ENCODE measurements at regions not wholly inside any gene's neighbourhood (a gene's known extent, or its start where the extent isn't known, plus 50 kb on each side); places are given as distances from the start of the nearest gene placed in this dataset.

- ATAC-seq, result no peak
- TF ChIP-seq SNAI2 (CRISPR knock-in tag; IDR thresholded peaks at IDR 0.05), result no peak
- no peak for TF ChIP-seq TOX (CRISPR knock-in tag; IDR thresholded peaks at IDR 0.05; ENCODE audit: borderline replicate concordance)
- no peak for TF ChIP-seq TSHZ2 (CRISPR knock-in tag; IDR thresholded peaks at IDR 0.05)
- no peak for TF ChIP-seq ZC3H10 (CRISPR knock-in tag; IDR thresholded peaks at IDR 0.05)
- no peak for TF ChIP-seq TCF4 (CRISPR knock-in tag; IDR thresholded peaks at IDR 0.05; ENCODE audit: borderline replicate concordance)
- no peak for TF ChIP-seq ESRRG (CRISPR knock-in tag; IDR thresholded peaks at IDR 0.05)
- no peak for TF ChIP-seq BACH2 (CRISPR knock-in tag; IDR thresholded peaks at IDR 0.05; ENCODE audit: borderline replicate concordance)
These were observed 179.6 kb downstream of the RFC3 start for GRCh38 chr13:33997574-33997973.

- ATAC-seq, result no peak
These were observed 182.1 kb downstream of the RFC3 start for GRCh38 chr13:33999811-34000605.

GRCh38 chr13:34000955-34001354, 183.0 kb downstream of the RFC3 start:
- TF ChIP-seq CREB5 (CRISPR knock-in tag; IDR thresholded peaks at IDR 0.05; ENCODE audit: low read depth) (no peak), BACH2 (CRISPR knock-in tag; IDR thresholded peaks at IDR 0.05; ENCODE audit: borderline replicate concordance) (no peak), TCF4 (CRISPR knock-in tag; IDR thresholded peaks at IDR 0.05; ENCODE audit: borderline replicate concordance) (no peak), OSR1 (CRISPR knock-in tag; IDR thresholded peaks at IDR 0.05) (no peak), SNAI2 (CRISPR knock-in tag; IDR thresholded peaks at IDR 0.05) (no peak), GLIS3 (CRISPR knock-in tag; IDR thresholded peaks at IDR 0.05) (no peak), ZNF70 (CRISPR knock-in tag; IDR thresholded peaks at IDR 0.05) (no peak), ISL1 (CRISPR knock-in tag; IDR thresholded peaks at IDR 0.05) (no peak), PATZ1 (CRISPR knock-in tag; IDR thresholded peaks at IDR 0.05; ENCODE audit: borderline replicate concordance) (no peak), RARB (CRISPR knock-in tag; IDR thresholded peaks at IDR 0.05) (no peak), CSDC2 (CRISPR knock-in tag; IDR thresholded peaks at IDR 0.05) (no peak), ZNF8 (CRISPR knock-in tag; IDR thresholded peaks at IDR 0.05) (no peak), CSRNP3 (CRISPR knock-in tag; IDR thresholded peaks at IDR 0.05) (no peak), PPARA (CRISPR knock-in tag; IDR thresholded peaks at IDR 0.05; ENCODE audit: borderline replicate concordance) (no peak), ZNF565 (CRISPR knock-in tag; conservative IDR thresholded peaks at IDR 0.05; ENCODE audit: low read depth) (no peak), ESRRG (CRISPR knock-in tag; IDR thresholded peaks at IDR 0.05) (no peak), ZC3H10 (CRISPR knock-in tag; IDR thresholded peaks at IDR 0.05) (no peak)
- no peak for ATAC-seq

More at GRCh38 chr13:33999811-34000605, 182.1 kb downstream of the RFC3 start:
- TF ChIP-seq TSHZ2 (CRISPR knock-in tag; IDR thresholded peaks at IDR 0.05) (no peak), ZC3H10 (CRISPR knock-in tag; IDR thresholded peaks at IDR 0.05) (no peak), TCF4 (CRISPR knock-in tag; IDR thresholded peaks at IDR 0.05; ENCODE audit: borderline replicate concordance) (no peak), TOX (CRISPR knock-in tag; IDR thresholded peaks at IDR 0.05; ENCODE audit: borderline replicate concordance) (no peak)

Data from SK-N-SH treated with all-trans-retinoic acid at 6 μM for 48 hours (cell line).